ENCODE measurements at regions not wholly inside any gene's neighbourhood (a gene's known extent, or its start where the extent isn't known, plus 50 kb on each side); places are given as distances from the start of the nearest gene placed in this dataset.

- TF ChIP-seq POLR2A (IDR thresholded peaks at IDR 0.05) (no peak), CTCF (IDR thresholded peaks at IDR 0.05) (no peak)
Measured at GRCh38 chr11:116507849-116508695, 264.7 kb downstream of the BUD13 start.
